ENCODE measurements at regions not wholly inside any gene's neighbourhood (a gene's known extent, or its start where the extent isn't known, plus 50 kb on each side); places are given as distances from the start of the nearest gene placed in this dataset.
"Not testable (repeated sequence)": the region's sequence is repeated elsewhere in the genome, so short reads cannot be mapped to it uniquely, and the experiment has no call there.

DNA sequence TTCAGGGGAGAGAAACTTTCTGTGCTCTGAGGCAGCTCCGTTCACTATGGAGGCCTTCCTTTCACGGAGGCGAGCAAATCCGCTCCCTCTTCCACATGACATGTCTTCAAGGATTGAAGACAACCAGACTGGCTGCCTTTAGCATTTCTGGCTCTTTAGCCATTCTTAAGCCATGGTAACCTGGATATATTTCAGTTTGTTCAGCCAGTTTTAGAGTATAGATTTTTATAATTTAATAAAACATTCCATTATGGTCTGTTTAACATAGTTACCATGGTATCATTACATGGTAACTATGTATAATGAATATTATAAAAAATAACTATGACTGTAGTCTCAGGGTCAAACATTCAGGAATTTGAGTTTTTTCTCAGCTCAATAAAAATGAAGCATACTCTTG lies 54.2 kb upstream of the NFIA start:
- Histone ChIP-seq H3K36me3 (ENCODE audit: control insufficient read depth in 2 of 2, insufficient read depth in 2 of 2, low read length in 1 of 2) (no peaks in the 10 kb centered on the region), H3K27me3 (ENCODE audit: control insufficient read depth in 2 of 2, insufficient read depth in 1 of 2, low read length in 1 of 2) (no peaks in the 10 kb centered on the region), H3K9me3 (ENCODE audit: control insufficient read depth in 2 of 2, insufficient read depth in 1 of 2, low read length in 1 of 2) (no peaks in the 10 kb centered on the region), H3K4me3 (ENCODE audit: low read length in 2 of 2) (no peak overlapping the region), H3K4me1 (ENCODE audit: control insufficient read depth in 2 of 2, insufficient read depth in 2 of 2, low read length in 2 of 2) (no peaks in the 10 kb centered on the region), H3K27ac (ENCODE audit: low read depth in 1 of 2, low read length in 1 of 2) (no peak overlapping the region)
- WGBS, result 98% methylated on average over 4 of the region's 4 CpGs
- no peak for DNase-seq (ENCODE audit: low read depth in 6 of 9, low spot score in 9 of 9)

DNA sequence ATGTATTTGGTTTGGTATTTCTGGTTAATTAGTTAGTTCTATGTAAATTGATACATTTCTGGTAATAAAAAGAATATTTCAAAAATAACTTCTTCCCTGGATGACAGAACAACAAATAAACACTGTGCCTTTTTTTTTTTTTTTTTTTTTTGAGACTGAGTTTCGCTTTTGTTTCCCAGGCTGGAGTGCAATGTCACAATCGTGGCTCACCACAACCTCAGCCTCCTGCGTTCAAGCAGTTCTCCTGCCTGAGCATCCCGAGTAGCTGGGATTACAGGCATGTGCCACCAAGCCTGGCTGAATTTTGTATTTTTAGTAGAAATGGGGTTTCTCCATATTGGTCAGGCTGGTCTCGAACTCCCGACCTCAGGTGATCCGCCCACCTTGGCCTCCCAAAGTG lies 64.3 kb upstream of the NFIA start:
- H3K27me3 ChIP-seq (ENCODE audit: control insufficient read depth in 2 of 2, insufficient read depth in 1 of 2, low read length in 1 of 2); H3K36me3 ChIP-seq (ENCODE audit: control insufficient read depth in 2 of 2, insufficient read depth in 2 of 2, low read length in 1 of 2); H3K27ac ChIP-seq (ENCODE audit: low read depth in 1 of 2, low read length in 1 of 2); H3K9me3 ChIP-seq (ENCODE audit: control insufficient read depth in 2 of 2, insufficient read depth in 1 of 2, low read length in 1 of 2); H3K4me1 ChIP-seq (ENCODE audit: control insufficient read depth in 2 of 2, insufficient read depth in 2 of 2, low read length in 2 of 2); H3K4me3 ChIP-seq (ENCODE audit: low read length in 2 of 2); DNase-seq (ENCODE audit: low read depth in 6 of 9, low spot score in 9 of 9): not testable (repeated sequence)
- WGBS, result 53% methylated on average over 7 of the region's 7 CpGs

DNA sequence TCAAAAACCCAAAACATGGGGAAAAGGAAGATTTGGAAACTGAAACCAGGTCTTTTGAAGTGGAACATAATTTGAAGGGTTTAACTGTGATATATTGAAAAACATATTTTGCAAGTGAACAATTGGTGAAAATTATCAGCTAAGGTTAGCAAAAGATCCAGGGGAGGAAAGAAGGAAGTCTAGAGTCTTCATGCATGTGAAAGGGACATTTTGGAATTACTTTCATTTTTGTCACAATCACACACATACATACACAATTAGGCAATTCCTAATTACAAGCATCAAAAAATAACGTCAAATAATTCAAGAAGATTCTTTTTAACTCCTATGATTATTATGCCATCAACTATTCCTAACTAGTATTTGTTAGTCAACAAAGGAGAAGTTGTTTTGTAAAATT lies 64.7 kb upstream of the NFIA start:
- Histone ChIP-seq H3K4me3 (ENCODE audit: low read length in 2 of 2) (no peak overlapping the region), H3K36me3 (ENCODE audit: control insufficient read depth in 2 of 2, insufficient read depth in 2 of 2, low read length in 1 of 2) (no peaks in the 10 kb centered on the region), H3K9me3 (ENCODE audit: control insufficient read depth in 2 of 2, insufficient read depth in 1 of 2, low read length in 1 of 2) (no peaks in the 10 kb centered on the region), H3K4me1 (ENCODE audit: control insufficient read depth in 2 of 2, insufficient read depth in 2 of 2, low read length in 2 of 2) (no peaks in the 10 kb centered on the region), H3K27ac (ENCODE audit: low read depth in 1 of 2, low read length in 1 of 2) (no peak overlapping the region), H3K27me3 (ENCODE audit: control insufficient read depth in 2 of 2, insufficient read depth in 1 of 2, low read length in 1 of 2) (no peaks in the 10 kb centered on the region)
- no peak for DNase-seq (ENCODE audit: low read depth in 6 of 9, low spot score in 9 of 9)
- 88% methylated on average over 1 of the region's 1 CpG for WGBS

DNA sequence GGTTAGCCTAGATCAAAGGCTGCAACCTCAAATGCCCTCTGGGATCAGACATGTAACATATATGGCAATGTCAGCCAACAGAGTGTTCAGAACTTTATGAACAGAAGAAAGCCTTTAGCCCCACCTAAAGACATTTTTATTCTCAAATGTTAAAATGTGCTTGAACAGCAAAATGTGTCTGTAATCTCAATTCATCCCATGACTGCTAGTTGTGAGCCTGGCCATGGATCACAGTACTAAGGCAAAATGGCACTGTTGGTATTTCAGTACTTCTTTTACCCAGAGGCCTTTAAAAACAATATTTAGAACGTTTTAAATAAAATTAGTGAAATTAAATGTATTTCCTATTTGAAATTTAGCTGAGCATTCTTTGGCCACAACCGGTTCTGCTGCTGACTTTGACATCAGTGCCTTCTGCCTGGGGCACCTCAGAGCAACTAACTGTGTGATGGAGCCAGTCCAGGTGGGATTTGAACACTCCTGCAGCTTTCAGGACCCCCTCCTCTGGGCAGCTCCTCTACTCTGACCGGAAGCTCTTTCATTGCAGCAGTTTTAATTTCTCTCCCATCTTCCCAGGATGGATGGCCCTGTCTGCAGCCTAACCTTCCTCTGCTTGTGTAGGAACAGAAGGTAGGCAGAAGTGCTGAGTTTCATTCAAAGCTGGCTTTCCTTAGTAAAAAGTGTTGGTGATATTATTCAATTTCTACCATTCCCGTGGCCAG lies 68.3 kb upstream of the NFIA start:
- no peak for DNase-seq (ENCODE audit: low read depth in 6 of 9, low spot score in 9 of 9)
- Histone ChIP-seq H3K4me3 (ENCODE audit: low read length in 2 of 2) (no peak overlapping the region), H3K36me3 (ENCODE audit: control insufficient read depth in 2 of 2, insufficient read depth in 2 of 2, low read length in 1 of 2) (no peaks in the 10 kb centered on the region), H3K9me3 (ENCODE audit: control insufficient read depth in 2 of 2, insufficient read depth in 1 of 2, low read length in 1 of 2) (no peaks in the 10 kb centered on the region), H3K27ac (ENCODE audit: low read depth in 1 of 2, low read length in 1 of 2) (no peak overlapping the region), H3K27me3 (ENCODE audit: control insufficient read depth in 2 of 2, insufficient read depth in 1 of 2, low read length in 1 of 2) (no peaks in the 10 kb centered on the region), H3K4me1 (ENCODE audit: control insufficient read depth in 2 of 2, insufficient read depth in 2 of 2, low read length in 2 of 2) (no peaks in the 10 kb centered on the region)
- WGBS, result 80% methylated on average over 4 of the region's 4 CpGs

DNA sequence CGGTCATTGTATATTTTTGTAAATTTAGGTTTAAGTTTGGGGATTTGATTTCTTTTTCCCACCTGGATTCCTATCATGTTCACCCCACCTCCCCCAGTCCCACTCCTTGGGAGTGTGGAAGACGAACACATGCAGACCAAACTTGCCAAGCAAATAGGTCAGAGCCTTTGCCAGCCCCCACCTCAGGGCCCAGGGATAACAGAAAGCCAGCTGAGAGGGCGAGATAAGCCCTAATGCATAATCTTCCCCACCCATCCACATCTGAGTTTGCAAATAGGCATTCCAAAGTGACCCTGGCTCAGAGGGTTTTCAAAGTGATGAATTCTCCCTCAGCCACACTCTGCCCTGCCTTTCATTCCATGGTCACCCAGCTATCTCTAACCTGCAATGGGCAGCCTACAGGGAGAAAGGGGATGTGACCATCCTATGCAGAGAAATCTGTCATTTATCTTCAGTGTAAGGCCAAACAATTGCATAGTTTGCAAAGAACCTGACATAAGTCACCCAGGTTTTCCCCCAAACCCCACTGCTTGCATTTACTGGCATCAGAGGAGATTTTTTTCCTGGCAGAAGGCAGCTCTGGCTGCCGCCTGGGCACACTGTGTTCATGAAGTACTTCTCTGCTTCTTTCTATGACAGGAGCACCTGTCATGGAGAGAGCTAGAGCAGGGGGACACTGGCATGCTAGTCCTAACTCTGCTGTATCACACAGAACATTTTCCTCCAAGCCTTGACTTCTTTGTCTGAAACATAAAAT lies 69.0 kb upstream of the NFIA start:
- WGBS, result 94% methylated on average over 4 of the region's 4 CpGs
- no peak overlapping the region for H3K4me3 ChIP-seq (ENCODE audit: low read length in 2 of 2)
- DNase-seq (ENCODE audit: low read depth in 6 of 9, low spot score in 9 of 9), result no peak

DNA sequence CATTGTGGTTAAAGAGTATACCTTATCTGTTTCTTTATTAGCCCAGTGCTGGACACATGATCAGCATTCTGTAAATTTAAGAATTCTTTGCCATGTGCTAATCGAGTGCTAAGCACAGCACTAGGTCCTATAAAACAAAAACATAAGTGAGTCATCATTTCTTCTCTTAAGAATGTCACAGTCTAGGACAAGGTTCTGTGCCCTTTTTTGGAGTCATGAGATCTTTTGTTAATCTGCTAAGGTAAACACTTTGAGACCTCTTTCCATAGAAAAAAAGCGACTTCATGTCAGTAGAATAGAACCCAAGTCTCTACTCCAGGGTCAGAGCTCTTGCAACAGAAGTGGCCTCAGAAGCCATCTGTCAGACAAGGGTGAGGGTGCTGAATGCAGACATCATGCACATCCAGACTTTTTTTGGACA lies 70.0 kb upstream of the NFIA start:
- Histone ChIP-seq H3K36me3 (ENCODE audit: control insufficient read depth in 2 of 2, insufficient read depth in 2 of 2, low read length in 1 of 2) (no peaks in the 10 kb centered on the region), H3K9me3 (ENCODE audit: control insufficient read depth in 2 of 2, insufficient read depth in 1 of 2, low read length in 1 of 2) (no peaks in the 10 kb centered on the region), H3K27ac (ENCODE audit: low read depth in 1 of 2, low read length in 1 of 2) (no peak overlapping the region), H3K4me1 (ENCODE audit: control insufficient read depth in 2 of 2, insufficient read depth in 2 of 2, low read length in 2 of 2) (no peaks in the 10 kb centered on the region), H3K4me3 (ENCODE audit: low read length in 2 of 2) (no peak overlapping the region), H3K27me3 (ENCODE audit: control insufficient read depth in 2 of 2, insufficient read depth in 1 of 2, low read length in 1 of 2) (no peaks in the 10 kb centered on the region)
- no peak for DNase-seq (ENCODE audit: low read depth in 6 of 9, low spot score in 9 of 9)
- 93% methylated on average over 2 of the region's 2 CpGs for WGBS

More for the DNA sequence above, 69.0 kb upstream of the NFIA start:
- no peaks in the 10 kb centered on the region for H3K4me1 ChIP-seq (ENCODE audit: control insufficient read depth in 2 of 2, insufficient read depth in 2 of 2, low read length in 2 of 2)
- no peaks in the 10 kb centered on the region for H3K36me3 ChIP-seq (ENCODE audit: control insufficient read depth in 2 of 2, insufficient read depth in 2 of 2, low read length in 1 of 2)
- H3K27ac ChIP-seq (ENCODE audit: low read depth in 1 of 2, low read length in 1 of 2), result no peak overlapping the region
- H3K27me3 ChIP-seq (ENCODE audit: control insufficient read depth in 2 of 2, insufficient read depth in 1 of 2, low read length in 1 of 2), result no peaks in the 10 kb centered on the region
- no peaks in the 10 kb centered on the region for H3K9me3 ChIP-seq (ENCODE audit: control insufficient read depth in 2 of 2, insufficient read depth in 1 of 2, low read length in 1 of 2)

DNA sequence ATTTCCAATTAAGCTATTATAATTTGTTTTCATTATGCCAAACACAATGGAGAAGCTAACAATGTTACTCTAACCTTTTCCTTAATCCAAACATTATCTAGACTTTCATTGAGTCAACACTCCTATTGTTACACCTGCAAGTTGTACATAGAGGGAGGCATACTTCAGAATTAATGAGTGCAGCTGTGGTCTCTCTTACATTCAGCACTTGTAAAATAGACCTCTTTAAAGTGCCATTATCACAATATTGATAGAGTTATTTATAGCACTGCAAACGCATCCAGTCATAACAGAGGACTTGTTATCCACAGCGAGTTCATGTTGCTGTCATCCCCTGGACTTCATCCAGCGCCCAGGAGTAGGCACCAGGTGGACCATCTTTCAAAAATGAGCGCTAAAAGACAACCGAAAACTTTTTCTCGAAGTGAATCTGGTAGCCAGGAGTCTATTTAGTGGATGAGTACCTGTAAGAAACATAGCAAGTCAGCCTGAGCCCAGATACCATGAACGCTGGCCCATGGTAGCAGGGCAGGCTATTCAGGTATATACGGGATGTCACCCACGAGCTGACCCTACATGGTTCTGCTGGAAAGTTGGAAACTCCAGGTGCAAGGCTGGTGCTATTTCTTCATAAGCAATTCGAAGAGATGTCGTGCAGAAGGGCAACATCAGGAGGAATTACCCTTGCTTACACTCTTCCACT lies 70.6 kb upstream of the NFIA start:
- no peaks in the 10 kb centered on the region for H3K36me3 ChIP-seq (ENCODE audit: control insufficient read depth in 2 of 2, insufficient read depth in 2 of 2, low read length in 1 of 2)
- H3K9me3 ChIP-seq (ENCODE audit: control insufficient read depth in 2 of 2, insufficient read depth in 1 of 2, low read length in 1 of 2), result no peaks in the 10 kb centered on the region
- no peaks in the 10 kb centered on the region for H3K4me1 ChIP-seq (ENCODE audit: control insufficient read depth in 2 of 2, insufficient read depth in 2 of 2, low read length in 2 of 2)
- no peaks in the 10 kb centered on the region for H3K27me3 ChIP-seq (ENCODE audit: control insufficient read depth in 2 of 2, insufficient read depth in 1 of 2, low read length in 1 of 2)
- H3K4me3 ChIP-seq (ENCODE audit: low read length in 2 of 2), result no peak overlapping the region
- 92% methylated on average over 11 of the region's 11 CpGs for WGBS
- no peak overlapping the region for H3K27ac ChIP-seq (ENCODE audit: low read depth in 1 of 2, low read length in 1 of 2)
- DNase-seq (ENCODE audit: low read depth in 6 of 9, low spot score in 9 of 9), result no peak

DNA sequence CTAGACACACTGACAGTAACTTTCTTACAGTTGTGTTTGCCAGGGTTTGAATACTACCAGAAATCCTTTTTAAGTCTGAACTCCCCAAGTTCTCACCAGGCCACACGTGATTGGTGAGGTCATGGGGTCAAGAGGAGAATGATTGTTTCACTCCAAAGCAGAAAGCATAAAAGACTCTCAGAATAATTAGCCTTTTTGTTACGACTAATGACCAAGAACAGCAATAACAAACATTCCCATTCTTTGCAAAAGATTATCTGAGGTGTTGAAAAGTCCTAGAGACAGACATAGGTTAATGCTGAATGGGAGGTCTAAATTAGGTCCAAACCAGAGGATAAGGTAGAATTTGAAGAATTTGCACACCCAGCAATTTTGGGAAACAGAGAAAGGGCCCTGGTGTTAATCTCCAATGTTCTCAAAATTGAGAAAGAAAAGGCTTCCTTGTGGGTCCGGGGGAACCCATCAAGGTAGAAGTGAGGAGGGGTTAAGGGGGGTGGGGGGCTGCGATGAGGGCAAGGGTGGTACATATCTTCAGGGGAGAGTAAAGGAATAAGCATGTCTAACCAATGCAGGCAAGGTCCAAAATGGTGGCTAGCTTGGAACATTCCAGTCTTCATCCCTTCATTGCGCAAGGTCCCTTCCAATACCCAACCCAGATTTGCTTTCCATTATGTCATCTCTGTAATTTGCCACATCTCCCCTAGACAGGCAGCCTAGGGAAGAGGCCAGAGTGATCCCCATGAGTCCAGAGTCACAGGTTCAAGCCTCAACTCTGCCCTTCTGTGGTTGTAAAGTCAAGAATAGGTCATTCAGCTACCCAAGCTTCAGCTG lies 74.6 kb upstream of the NFIA start:
- Histone ChIP-seq H3K4me3 (ENCODE audit: low read length in 2 of 2) (no peak overlapping the region), H3K9me3 (ENCODE audit: control insufficient read depth in 2 of 2, insufficient read depth in 1 of 2, low read length in 1 of 2) (no peaks in the 10 kb centered on the region), H3K27me3 (ENCODE audit: control insufficient read depth in 2 of 2, insufficient read depth in 1 of 2, low read length in 1 of 2) (no peaks in the 10 kb centered on the region), H3K4me1 (ENCODE audit: control insufficient read depth in 2 of 2, insufficient read depth in 2 of 2, low read length in 2 of 2) (no peaks in the 10 kb centered on the region), H3K36me3 (ENCODE audit: control insufficient read depth in 2 of 2, insufficient read depth in 2 of 2, low read length in 1 of 2) (no peaks in the 10 kb centered on the region), H3K27ac (ENCODE audit: low read depth in 1 of 2, low read length in 1 of 2) (no peak overlapping the region)
- WGBS, result 95% methylated on average over 5 of the region's 5 CpGs
- no peak for DNase-seq (ENCODE audit: low read depth in 6 of 9, low spot score in 9 of 9)

All from thymus (tissue), 11 donors.